ENCODE measurements at regions not wholly inside any gene's neighbourhood (a gene's known extent, or its start where the extent isn't known, plus 50 kb on each side); places are given as distances from the start of the nearest gene placed in this dataset.

- no peak for TF ChIP-seq CHD7 (IDR thresholded peaks at IDR 0.05; ENCODE audit: insufficient replicate concordance, low read length)
Measured at GRCh38 chr12:93181409-93181965, 196.2 kb upstream of the NUDT4 start (continued).

All from H1 (cell line).